ENCODE measurements at regions not wholly inside any gene's neighbourhood (a gene's known extent, or its start where the extent isn't known, plus 50 kb on each side); places are given as distances from the start of the nearest gene placed in this dataset.
A peak's percentile ranks its signal among the peaks of the same experiment; 100 is the strongest.

DNA sequence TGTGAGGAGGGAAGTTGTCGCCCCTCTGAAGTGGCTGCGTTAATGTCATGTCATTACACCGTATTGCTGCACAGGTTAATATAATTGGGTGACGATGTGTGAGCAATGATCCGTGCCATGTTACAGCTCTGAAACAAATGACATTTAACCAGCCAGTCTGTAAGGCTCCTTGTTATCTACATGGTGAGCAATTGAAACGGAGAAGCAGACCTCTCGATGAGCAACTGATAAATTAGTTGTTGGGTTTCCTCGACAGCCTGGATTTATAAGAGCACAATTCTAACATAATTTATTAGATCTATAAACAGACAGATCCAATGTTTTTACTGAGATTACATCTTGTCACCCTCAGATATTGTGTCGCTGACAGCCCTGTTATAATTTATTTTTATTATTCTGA, 49.9 kb upstream of the MAFB start:
- no peak for DNase-seq (ENCODE audit: low read depth)
- H3K4me3 ChIP-seq (ENCODE audit: low read depth, low read length): no peak overlapping the region
- TF ChIP-seq, protein P1, sequence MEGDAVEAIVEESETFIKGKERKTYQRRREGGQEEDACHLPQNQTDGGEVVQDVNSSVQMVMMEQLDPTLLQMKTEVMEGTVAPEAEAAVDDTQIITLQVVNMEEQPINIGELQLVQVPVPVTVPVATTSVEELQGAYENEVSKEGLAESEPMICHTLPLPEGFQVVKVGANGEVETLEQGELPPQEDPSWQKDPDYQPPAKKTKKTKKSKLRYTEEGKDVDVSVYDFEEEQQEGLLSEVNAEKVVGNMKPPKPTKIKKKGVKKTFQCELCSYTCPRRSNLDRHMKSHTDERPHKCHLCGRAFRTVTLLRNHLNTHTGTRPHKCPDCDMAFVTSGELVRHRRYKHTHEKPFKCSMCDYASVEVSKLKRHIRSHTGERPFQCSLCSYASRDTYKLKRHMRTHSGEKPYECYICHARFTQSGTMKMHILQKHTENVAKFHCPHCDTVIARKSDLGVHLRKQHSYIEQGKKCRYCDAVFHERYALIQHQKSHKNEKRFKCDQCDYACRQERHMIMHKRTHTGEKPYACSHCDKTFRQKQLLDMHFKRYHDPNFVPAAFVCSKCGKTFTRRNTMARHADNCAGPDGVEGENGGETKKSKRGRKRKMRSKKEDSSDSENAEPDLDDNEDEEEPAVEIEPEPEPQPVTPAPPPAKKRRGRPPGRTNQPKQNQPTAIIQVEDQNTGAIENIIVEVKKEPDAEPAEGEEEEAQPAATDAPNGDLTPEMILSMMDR (conservative IDR thresholded peaks at IDR 0.05; ENCODE audit: low read depth, low read length): no peak

DNA sequence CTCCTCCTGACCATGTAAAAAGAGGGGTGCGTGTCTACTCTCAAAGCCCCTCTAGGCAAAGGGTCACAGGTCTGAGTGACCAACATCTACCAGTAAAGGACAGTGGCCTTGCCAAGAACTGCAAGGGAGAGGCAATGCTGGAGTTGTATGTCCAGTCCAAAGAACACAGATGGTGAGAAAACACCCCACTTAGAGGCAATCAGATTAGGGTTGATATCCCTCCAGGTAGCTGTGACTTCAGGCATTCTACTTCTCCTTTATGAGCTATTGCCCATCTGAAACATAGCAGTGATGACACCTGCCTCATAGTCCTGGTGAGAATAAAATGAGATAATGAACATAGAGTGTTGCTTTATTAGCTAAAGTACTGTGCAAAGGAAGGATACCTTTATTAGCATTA, 50.8 kb upstream of the MAFB start:
- TF ChIP-seq, protein P1 (conservative IDR thresholded peaks at IDR 0.05; ENCODE audit: low read depth, low read length): no peak
- no peak overlapping the region for H3K4me3 ChIP-seq (ENCODE audit: low read depth, low read length)
- no peak for DNase-seq (ENCODE audit: low read depth)

DNA sequence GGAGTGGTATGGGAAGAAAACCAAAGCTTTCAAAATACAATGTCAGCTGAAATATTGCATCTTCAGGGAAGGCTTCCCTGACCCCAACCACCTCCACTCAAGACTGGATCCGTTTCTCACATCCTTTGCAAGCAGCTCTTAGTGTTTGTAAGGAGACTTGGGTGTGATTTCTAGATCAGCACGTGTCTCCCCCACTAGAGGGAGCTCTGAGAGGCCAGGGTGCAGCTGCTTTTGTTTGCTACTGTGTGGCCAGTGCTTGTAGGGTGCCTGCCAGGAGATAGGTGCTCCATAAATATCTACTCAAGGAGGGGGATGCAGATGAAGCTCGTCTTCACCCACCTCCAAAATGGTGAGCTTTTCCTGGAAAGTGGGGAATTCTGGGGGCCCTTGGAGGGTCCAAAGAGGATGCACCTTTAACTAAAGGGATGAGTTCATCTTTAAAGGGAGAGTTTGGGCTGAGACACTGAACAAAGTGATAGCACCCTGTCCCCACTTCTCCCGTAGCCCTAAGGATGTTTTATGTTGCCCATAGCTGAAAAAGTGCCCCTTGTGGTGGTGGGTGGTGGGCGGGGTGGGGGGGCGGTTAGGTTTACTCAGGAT, 52.6 kb upstream of the MAFB start:
- TF ChIP-seq, protein P1 (conservative IDR thresholded peaks at IDR 0.05; ENCODE audit: low read depth, low read length): peak; percentile 75
- DNase-seq (ENCODE audit: low read depth): peak; percentile 3
- H3K4me3 ChIP-seq (ENCODE audit: low read depth, low read length): no peak overlapping the region

DNA sequence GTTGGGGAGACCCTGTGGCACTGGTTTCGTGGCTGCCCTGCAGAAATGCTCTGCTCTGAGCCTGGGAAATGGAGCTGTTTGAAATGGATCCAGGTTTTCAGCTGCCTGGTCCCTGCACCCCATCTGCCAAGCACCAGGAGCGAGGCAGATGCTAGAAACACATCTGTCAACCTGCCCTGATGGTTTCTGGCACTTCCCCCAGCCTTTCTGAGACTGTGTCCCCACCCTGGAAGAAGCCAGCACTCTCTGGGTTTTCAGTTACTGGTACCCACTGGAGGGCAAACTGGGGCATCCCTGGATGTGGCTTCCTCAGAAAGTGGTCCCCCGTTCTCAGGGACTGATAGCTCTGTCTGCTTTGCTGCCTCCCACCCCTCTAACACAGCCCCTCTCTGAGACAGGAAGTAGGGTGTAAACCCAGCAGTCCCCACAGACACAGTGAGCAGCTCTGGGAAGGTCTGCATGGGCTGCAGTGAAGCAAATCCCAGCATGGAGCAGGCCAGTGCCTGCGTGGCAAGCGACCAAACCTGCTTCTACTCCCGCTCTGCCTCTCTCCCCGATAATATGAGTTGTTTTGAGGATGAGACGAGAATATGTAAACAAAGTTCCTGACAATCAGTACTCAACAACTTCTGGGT, 54.2 kb upstream of the MAFB start:
- TF ChIP-seq, protein P1 (conservative IDR thresholded peaks at IDR 0.05; ENCODE audit: low read depth, low read length): no peak
- no peak for DNase-seq (ENCODE audit: low read depth)
- no peak overlapping the region for H3K4me3 ChIP-seq (ENCODE audit: low read depth, low read length)

DNA sequence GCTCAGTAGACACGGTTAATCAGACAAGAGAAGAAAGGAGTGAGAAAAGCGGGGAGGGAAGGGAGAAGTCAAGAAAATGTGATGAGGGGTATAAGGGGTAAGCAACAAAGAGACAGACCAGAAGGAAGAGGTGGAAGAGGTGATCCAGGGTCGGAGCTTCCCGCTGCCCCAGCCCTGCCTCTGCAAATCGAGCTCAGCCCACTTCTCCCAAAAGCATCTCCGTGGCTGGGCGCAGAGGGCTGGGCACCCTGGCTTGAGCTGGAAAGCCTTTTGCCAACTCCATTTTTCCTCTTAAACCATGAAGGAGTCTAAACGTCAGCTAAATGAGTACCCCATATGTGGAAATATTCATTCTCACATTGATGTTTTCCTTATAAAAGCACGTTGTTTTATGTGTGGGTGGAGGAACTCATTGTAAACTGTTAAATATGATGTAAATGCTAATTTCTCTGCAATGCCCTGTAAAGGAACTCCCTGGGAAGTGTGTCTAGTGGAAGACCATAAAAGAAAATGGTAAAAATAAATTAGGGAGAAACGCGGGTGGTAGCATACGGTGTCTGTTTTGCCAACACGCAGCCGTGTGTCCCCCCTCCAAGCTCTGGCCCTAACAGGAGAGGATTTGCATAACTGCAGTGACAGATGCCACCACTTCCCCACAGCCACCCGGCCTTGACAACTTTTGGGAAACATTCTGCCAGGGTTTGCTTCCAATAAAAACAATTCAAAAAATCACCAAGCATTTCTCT, 55.2 kb upstream of the MAFB start:
- no peak for DNase-seq (ENCODE audit: low read depth)
- H3K4me3 ChIP-seq (ENCODE audit: low read depth, low read length): no peak overlapping the region
- TF ChIP-seq, protein P1 (conservative IDR thresholded peaks at IDR 0.05; ENCODE audit: low read depth, low read length): no peak

- H3K4me3 ChIP-seq (ENCODE audit: low read depth, low read length): no peak overlapping the region
- DNase-seq (ENCODE audit: low read depth): no peak
- TF ChIP-seq, protein P1 (conservative IDR thresholded peaks at IDR 0.05; ENCODE audit: low read depth, low read length): no peak
These were observed 55.8 kb upstream of the MAFB start for GRCh38 chr20:40744818-40745175.

Data from epithelial cell of proximal tubule (primary cell).